Inflammatory macrophage treated with lipopolysaccharide for 1 hour (primary cell): ENCODE measurements at regions not wholly inside any gene's neighbourhood (a gene's known extent, or its start where the extent isn't known, plus 50 kb on each side); places are given as distances from the start of the nearest gene placed in this dataset.

ENCODE experiments used
- DNase-seq, 2 donors: peaks; one replicate each; pipeline ENCODE4 v3.0.0-alpha.2; 2020 to 2022

DNA sequence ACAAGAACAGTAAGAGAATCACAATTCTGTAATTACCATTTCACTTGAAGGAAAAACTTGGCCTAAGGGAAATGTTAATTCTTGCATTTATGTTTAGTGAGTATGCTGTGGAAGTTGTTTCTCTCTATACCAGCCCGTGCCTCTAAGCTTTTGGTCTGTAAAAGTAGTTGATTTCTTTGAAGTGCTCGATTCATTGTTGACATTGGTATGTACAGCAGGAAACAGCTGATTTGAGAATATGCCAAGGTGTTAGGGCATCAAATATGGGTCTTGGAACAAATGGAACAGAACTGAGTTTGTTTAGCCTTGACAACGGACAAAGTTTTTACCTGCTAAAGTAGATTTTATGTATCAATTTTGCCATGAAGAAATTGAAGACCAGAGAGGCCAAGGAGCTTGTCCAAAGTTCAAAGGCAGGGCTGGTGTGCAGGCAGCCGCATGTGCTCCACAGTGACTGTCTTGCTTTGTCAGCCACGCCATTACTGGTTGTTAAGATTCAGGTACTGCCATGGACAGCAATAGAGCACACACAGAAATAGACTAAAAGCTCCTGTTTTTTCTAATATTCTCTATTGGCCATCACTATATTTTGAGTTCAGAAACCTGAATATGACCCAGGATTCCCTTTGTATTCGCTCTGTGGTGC is 75.5 kb upstream of the TLR3 start:
- no peak for DNase-seq

DNA sequence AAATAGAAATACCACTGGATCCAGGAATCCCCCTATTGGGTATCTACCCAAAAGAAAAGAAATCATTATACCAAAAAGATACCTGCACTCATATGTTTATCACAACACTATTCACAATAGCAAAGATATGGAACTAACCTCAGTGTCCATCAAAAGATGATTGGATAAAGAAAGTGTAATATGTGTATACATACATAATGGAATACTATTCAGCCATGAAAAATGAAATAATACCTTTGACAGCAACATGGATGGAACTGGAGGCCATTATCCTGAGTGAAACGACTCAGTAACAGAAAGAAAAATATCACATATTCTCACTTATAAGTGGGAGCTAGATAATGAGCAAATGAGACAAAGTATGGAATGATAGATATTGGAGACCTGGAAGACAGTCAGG is 74.2 kb upstream of the TLR3 start:
- DNase-seq, result no peak

DNA sequence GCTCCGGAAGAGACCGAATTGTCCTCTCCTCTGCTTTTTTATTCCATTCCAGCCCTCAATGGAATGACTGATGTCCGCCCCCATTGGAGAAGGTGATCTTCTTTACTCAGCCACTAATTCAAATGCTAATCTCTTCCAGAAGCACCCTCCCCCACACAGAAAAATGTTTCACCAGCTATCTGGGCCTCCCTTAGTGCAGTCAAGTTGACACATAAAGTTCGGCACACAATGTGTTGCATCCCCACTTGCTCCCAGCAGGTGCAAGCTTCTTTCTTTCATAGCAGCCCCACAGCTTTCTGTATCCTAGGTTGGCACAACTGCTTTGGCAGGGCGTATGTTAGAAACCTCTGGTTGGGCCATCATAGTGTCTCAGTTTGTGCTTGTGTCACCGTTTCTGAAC is 73.3 kb upstream of the TLR3 start:
- no peak for DNase-seq

DNA sequence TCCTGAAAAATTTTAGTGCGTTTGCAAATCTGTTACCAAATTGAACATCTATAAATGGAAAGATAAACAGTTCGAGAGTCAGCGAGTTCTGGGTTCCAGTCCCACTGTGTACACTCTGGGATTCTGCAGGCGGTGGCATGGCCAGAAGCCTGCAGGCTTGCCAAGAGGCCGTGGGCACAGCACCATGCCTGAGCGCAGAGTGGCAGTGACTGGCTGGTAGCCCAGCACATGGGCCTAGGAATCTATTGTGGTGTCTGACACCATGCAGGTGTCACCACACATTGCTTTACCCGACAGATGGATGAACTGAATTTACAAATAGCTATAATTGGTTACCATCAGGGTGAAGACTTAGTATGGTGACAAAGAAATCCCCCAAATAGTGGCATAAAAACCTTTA is 71.7 kb upstream of the TLR3 start:
- no peak for DNase-seq

DNA sequence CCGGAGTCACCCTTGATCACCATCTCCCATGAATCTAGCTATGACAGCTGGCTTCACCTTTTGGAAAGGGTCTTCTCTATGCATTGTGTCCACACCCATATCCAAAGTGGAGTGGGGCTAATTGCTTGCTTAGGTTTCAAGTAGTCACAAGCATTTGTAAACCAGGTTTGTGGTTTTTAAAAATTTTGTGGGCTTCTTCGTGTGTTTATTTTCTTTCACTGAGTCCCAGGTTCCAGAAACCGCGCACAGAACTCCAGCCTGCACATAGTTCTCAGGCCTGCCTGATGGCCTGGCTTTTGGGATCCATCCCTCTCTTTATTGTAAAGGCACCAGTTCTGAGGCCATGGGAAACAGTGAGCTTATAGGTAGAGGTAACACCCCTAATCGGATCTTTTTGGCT is 70.2 kb upstream of the TLR3 start:
- no peak for DNase-seq

DNA sequence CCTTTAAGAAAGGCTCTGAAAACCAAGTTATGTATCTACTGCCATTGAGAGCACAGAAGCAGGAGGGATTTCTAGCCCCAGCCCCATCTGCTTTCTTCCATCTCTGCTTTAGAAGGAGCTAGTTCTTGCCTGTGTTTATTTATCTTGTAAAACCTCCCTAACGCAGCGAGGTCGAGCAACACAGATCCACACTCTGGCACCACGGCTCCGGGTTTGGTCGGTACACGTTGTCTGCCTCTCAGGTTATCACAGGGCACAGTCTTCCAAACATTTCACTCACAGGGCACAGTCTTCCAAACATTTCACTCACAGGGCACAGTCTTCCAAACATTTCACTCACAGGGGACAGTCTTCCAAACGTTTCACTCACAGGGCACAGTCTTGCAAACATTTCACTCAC is 69.7 kb upstream of the TLR3 start:
- no peak for DNase-seq

DNA sequence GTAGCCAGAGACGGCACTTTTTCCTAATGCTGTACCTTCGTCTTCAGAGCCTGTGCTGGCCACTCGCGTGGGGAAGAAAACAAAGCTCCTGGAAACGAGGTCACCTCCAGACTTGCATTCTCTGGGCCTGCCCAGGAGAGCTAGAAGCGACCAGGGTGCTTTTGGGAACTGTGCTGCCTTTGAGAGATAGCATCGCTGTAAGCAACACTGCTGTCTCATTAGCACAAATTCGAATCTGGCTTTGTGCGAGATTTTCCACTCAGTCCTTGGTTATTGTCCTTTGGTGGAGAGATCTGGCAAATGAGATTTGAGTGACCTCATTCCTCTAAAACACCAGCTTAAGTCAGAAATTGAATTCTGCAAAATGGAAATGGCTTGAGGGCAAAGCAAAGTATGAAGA is 66.1 kb upstream of the TLR3 start:
- DNase-seq, result no peak

DNA sequence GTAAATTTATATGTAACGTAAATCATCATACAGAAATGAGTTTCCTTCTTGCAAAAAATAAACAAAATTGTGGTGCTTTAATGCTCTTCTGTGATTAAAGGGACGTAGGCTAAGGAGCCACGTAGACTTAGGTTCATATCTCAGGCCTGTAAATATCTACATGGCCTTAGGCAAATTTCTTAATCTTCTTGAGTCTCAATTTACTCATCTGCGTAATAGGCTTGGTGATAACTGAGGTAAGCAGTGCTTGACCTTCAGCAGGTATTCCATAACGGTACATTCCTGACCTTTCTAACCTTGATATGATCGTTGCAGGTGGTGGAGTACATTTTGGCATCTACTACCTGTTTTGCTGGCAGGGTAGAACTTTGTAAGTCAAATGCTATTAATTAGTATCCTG is 65.2 kb upstream of the TLR3 start:
- no peak for DNase-seq

DNA sequence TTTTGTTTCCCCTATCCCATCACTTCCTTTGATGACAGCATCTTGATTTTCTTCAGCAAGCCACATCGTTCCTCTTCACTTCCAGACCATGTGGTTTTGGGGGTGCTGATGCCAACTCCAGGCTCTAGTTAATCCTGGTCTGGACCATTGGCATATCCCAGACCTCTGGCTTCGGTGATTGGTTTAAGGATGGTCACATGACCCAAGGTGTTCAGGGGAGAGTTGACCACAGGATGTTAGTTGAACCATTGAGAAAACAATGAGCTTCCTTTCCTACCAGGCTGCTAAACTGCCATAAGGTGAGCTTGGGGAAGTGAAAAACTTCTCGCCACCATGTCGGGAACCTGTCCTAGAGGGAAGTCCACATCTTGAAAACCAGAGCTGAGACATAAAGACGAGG is 60.9 kb upstream of the TLR3 start:
- DNase-seq, result no peak

DNA sequence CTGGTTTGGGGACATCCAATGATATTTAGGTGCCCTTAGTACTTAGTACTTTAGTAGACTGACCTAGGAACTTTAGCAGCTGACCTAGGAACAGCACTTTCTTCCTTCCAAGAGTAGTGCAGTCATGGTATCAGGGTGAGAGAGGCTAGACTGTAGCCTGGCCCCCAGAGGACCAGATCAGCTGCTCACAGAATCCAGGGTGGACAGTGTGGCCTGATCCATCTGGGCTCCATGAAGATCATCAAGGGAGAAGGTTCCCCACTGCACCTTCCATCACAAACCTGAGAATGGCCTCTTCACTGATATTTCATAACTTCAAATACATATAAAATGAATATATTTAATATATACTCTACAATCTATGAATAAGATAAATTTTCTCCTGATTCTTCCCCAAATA is 59.0 kb upstream of the TLR3 start:
- DNase-seq, result no peak

DNA sequence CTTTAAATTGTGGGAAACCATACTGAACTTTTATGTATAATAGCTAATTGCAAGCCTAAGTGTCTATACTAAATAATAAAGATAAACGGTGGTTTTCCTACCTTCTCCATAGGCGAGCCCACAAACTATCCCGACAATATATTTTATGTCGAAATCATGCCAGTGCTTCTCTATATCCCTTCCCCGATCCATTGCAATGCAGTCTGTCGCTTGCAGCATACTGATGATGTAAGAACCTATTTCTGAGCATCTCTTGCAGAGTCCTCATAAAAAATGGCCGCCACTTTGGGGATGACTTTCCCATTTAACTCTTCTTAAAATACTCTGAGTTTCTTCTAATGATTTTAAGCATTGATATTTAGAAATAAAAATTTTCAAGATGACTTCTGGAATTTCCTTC is 58.1 kb upstream of the TLR3 start:
- no peak for DNase-seq

DNA sequence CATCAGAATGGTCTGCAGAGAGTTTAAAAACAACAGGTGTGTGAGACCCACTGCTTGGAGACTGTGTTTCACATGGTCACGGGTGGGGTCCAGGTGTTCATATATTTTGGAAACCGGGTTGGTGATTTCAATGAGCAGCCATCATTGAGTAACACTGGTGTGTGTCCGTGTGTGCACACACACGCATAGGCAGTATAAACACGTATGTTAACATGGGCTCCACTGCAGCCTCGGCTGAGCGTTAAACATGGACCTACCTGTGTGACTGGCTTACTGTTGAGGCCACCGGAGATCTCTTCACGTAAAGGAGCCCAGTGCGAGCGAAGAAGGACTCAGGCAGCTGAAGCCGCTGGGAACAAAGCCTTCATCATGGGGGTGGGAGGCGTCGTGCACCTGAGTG is 56.9 kb upstream of the TLR3 start:
- no peak for DNase-seq

DNA sequence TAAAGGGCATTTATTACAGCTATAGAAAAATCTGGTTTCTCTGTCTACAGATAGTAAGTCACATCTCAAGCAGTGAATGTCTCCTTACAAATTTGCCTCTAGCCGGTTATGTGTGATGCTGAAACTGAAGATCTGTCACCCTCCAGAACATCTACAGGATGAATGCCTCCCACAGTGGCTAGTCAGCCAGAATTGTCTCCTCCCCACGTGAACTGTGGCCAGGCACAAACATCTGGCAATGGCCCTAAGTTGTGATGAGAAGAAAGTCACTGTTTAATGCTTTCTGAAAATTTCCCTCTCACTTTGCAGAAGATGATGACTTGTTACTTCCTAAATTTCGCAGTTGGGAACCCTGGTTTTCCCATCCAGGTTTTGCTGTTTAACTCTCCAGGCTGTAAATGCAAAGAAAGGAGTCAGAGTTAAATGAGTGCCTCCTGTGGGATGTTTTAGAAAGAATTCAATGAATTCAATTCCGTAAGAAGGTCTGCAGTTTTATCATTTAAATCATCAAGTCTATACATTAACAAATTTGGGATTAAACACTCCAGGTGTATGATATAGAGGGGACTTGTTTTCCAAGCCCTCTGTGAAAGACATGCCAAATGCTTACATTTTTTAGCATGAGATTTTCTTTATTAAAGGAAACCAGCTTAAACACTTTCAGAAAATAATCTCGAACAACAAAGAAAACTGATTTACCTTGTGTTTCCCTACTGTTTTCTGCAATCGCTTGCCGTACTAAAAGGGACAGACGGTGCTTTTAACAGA is 55.4 kb upstream of the TLR3 start:
- no peak for DNase-seq

DNA sequence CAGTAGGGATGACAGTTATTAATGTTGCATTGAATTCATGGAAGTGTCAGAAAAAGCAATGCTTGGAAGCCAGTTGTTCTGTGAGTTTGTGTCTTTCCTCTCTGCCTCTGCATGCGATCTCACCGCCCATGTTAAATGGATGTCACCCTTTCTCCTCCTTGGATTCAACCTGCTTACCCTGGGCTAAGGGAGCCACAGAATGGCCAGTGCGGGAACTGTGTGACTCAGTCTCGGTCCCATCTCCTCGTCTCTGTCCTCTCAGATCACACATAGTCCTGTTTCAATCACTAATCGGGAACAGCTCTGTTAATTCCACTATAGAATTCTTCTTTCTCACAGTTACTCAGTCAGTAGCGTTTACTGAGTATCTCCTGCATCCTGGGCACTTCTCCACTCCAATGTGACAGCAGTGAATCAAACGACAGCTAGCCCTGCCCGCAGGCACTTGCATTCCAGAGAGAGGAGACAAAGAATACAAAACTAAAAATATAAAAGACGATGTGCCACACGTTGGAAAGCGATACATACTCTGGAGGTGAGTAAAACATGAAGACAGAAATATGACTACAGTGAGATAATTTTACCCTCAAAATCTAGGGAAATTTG is 53.6 kb upstream of the TLR3 start:
- DNase-seq, result no peak

DNA sequence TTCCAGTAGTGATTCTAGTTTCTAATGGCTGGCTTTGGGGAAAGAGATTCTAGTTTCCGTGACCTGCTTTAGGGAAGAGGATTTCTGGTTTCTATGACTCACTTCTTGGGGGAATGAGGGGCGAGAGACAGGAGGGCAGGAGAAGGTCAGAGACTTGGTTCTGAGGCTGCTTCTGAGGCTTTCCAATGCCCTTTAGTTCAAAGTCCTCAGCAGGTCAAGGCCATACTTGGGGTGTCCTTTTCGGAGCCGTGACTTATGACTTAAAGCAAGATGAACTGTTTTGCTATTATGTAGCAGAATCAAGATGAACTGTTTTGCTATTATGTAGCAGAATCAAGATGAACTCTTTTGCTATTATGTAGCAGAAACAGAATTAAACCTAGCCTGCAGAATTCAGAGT is 52.2 kb upstream of the TLR3 start:
- no peak for DNase-seq

DNA sequence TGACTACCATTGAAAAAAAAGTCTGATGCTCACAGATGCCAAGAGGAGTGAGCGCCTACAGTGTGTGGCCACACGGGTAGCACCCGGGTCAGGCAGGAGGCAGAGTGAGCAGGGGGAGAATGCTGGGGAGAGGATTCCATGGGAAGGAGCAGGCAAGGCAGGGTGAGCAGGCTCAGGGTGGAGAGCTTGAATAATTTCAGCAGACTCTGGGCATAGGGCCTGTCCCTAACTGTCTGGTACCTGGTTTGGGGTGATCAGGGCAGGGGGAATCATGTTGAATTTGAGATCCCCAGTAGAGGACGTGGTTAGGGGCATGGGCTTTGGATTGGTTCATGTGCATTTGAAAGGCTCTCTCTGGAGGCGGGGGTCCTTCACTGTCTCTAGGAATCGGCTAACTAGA is 51.2 kb upstream of the TLR3 start:
- DNase-seq, result no peak

DNA sequence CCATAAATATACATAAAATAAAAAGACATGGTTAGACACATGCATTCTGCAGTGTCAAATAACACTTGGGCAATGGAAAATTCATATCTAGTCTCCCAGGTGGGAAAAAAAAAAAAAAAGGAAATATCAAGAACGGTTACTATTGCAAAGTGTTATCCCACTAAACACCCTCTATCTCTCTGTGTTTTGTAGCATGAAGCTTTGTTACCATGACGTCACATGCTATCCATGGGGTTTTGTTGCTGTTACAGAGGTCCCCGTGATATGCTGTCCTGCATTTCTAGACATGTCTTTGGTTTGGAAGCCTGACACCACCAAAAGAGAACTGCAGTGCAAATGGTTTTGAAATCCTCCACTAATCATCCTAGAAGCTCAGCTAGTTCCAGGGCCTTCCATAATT is 50.7 kb upstream of the TLR3 start:
- no peak for DNase-seq

DNA sequence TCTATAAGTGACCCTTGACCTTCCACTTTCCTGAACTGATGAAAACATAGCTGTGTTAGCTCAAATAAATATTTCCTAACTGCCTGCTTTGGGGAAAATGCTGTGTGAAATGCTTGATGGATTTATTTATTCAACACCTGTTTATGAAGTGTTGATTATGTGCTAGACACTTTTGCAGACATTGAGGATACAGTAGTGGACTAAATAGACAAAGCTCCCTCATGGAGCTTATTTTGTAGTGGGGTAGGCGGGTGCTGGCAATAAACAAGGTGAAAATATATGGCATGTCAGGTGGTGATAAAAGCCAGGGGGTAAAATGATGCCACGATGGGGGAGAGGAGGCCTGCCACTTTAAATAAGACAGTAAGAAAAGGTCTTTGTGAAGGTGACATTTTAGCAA is 50.2 kb upstream of the TLR3 start:
- no peak for DNase-seq
